Glomerular endothelial cell (primary cell): ENCODE measurements at regions not wholly inside any gene's neighbourhood (a gene's known extent, or its start where the extent isn't known, plus 50 kb on each side); places are given as distances from the start of the nearest gene placed in this dataset.
"Not testable (repeated sequence)": the region's sequence is repeated elsewhere in the genome, so short reads cannot be mapped to it uniquely, and the experiment has no call there.

Source experiments
- DNase-seq: peaks from one replicate; pipeline ENCODE4 v3.0.0-alpha.2; 2011; ENCODE audit warnings: low read depth, low spot score; ENCODE audit errors: extremely low read depth

- no peak for DNase-seq
Measured at GRCh38 chr2:45123065-45123464, 113.8 kb upstream of the SIX2 start.

DNA sequence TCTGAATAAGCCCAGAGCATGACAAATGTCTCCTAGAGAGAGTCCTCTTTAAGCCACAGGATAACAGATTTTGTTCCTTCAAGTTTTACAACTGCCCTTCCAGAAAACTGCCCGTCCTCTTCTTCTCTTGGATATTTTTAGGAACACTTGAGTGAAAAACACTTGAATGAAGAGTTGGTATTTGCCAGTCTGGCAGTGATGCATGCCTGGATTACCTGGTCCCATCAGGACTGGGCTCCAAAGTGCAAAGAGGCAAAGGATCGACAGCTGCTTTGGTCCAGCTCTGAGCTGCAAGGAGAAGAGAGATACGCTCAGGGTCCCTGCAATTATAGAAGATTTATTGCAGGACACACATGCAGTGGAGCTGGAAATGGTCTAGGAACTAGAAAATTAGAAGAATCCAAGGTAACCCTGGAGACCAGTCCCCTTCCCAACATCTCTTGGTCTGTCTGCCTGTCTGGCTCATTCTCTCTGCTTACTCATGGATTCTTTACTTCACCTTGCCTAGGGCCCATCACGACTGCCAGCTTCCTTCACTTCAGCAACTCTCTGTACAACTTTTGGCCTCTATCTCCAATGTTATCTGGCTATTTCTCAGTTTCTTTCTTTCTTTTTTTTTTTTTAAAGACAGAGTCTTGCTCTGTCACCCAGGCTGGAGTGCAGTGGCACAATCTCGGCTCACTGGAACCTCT is 112.1 kb upstream of the SIX2 start:
- no peak for DNase-seq

- DNase-seq: no peak
Measured at GRCh38 chr2:45120546-45120945, 111.3 kb upstream of the SIX2 start.

DNA sequence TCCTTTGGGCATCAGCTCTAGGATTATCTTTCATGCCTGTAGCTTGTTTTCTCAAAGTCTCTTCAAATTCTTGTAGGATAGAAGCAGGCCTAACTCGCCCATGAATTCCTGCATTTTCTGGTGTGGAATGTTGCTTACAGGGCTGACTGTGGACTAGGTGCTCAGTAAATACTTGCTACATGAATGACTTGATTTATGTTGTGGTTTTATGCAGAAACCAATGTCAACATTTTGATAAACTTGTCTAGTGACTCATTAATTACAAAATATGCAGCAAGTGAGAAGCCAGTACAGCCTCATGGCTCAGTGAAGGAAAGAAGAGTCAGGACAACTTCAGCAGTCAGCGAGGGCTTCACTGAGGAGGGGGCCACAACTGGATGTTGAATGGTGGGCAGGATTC is 110.6 kb upstream of the SIX2 start:
- DNase-seq: no peak

DNA sequence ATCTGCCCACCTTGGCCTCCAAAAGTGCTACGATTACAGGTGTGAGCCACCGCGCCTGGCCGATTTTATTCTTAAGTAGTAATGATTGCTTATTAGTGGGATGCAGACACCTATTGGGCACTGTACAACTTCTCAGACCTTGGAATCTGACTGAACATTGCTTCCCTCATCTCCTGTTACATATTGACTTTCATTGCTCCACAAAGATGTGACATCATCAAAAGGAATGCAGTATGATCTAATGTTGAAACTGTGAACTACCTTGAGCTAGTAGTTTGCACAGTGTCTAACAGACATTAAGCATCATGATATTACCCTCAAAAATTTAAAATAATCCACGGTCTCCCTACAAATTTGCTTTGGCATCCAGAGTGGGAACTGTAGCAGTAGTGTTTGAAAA is 109.8 kb upstream of the SIX2 start:
- DNase-seq: no peak

- no peak for DNase-seq
Measured at GRCh38 chr2:45117383-45117782, 108.1 kb upstream of the SIX2 start.

GRCh38 chr2:45115181-45115580 is 105.9 kb upstream of the SIX2 start:
- DNase-seq: no peak

DNA sequence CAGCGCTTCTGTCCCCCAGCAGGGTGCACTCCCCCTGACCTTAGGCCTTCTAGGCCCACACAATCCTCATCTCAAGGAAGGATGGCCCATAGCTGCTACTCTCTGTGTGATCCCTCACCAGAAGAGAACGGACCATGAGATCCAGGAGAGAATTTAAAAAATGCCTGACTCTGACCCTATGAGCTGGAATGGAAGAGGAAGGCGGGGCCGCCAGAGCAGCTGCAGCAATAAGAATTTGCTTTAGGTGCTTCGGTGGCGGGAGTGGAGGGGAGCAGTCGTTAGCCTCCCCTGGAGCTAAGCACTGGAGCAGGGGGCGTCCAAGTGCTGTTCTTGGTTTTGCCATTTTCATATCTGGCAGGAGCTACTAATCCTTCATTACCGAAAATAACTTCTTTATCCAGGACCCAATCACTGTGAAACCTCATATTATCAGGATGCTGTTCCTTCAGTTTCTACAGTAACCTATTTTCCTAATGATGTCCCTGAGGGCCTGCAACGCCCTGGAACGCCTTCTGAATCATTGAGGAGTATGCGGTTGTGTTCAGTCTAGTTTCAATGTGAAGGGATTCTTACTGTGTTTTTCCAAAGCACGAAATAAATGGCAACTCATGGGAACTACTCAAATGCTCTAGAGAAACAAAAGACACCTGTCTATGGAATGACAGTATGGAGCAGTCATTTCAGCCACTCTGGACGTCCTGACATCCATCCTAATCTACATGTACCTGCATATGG is 105.1 kb upstream of the SIX2 start:
- no peak for DNase-seq

GRCh38 chr2:45112750-45113149 is 103.5 kb upstream of the SIX2 start:
- no peak for DNase-seq

- DNase-seq: no peak
Measured at GRCh38 chr2:45105050-45105582, 95.9 kb upstream of the SIX2 start.

DNA sequence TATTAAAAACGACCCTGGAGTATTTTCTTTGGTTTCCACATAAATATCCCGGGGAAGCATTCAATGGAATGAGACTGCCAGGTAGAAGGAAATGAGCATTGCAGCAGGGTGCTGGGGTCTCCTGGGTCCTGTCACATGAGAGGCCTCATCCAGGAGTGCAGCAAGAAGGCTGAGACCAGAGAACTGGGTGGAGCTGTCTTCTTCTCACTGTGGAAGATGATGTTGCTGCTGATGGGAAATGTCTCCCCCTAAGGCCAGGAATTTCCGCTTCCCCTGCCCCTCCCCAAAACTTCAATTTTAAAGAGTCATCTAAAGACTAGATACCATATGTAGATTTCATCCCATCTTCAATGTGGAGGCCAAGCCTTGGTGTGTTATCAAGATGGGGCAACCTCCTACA is 95.2 kb upstream of the SIX2 start:
- DNase-seq: no peak

DNA sequence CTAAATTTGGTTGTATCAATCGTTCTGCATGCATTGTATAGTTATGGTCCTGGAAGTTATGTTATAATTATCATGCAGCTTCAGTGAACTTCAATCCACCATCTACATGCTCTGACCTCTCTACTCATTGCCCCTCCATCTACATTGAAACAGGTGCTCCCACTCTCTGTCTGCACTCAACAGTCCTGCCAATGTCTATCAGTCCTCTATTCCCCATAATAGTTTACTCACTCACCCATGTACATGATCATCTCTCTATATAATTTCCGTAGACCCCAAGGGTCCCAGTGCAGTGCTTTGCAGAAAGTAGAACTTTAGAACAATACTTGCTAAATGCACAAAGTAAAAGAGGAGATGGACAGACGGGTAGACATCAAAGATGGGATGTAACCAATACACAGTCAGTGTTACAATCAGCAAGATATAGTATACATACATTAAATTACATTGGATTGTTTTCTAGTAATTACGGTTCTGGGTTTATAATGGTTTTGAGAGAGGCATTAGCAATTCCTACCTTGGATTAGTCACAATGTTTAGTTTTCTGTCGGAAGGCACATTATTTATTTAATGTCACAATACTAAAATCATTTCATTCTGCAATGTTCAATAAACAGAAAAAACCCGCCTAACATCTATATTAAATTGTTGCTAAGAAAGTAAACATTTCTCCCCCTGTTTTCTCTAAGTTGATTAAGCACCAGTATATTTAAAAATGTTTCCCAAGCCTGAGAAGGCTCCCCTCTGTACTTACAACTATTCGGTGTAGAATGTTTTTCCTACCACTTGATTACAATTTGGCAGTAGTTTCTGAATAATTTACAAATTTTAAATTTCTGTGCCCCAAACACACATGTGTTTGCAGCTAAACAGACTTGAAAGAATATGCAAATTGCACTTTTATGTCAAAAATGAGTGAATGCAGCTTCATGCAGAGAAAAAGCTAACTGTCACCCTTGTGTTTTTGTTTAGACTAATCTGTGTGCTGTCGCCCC is 94.4 kb upstream of the SIX2 start:
- DNase-seq: no peak

DNA sequence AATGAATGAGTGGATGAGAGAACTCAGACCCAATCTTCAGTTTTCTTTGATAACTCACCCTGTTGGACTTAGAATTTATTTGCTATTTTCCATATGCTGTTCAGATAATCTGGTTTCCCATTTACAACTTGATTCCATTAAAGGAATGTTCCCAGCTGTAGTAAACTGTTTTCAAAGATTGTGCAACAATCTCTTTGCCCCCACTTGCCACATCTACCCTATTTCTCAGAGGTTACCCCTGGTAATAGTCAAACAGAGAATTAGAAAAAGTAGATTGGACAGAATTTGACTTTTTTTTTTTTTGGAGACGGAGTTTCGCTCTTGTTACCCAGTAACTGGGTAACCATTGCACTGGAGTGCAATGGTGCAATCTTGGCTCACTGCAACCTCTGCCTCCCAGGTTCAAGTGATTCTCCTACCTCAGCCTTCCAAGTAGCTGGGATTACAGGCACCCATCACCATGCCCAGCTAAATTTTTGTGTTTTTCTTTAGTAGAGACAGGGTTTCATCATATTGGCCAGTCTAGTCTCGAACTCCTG is 93.4 kb upstream of the SIX2 start:
- no peak for DNase-seq

- DNase-seq: no peak
Measured at GRCh38 chr2:45102141-45102540, 92.9 kb upstream of the SIX2 start.

- DNase-seq: no peak
Measured at GRCh38 chr2:45096996-45097395, 87.7 kb upstream of the SIX2 start.

DNA sequence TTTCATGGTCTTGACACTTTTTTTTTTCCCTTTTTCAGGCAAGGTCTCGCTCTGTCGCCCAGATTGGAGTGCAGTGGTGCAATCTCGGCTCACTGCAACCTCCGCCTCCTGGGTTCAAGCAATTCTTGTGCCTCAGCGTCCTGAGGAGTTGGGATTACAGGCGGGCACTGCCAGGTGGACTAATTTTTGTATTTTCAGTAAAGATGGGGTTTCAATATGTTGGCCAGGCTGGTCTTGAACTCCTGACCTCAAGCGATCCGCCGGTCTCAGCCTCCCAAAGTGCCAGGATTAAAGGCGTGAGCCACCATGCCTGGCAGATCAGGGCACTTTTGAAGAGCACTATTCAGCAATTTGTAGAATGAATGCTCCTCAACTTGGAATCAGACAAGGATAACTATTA is 86.8 kb upstream of the SIX2 start:
- not testable (repeated sequence) for DNase-seq

GRCh38 chr2:45093663-45094062 is 84.4 kb upstream of the SIX2 start:
- no peak for DNase-seq

GRCh38 chr2:45093181-45093580 is 83.9 kb upstream of the SIX2 start:
- DNase-seq: no peak

- DNase-seq: no peak
Measured at GRCh38 chr2:45089554-45090261, 80.5 kb upstream of the SIX2 start.

GRCh38 chr2:45085487-45085886 is 76.2 kb upstream of the SIX2 start:
- DNase-seq: no peak
